Colonic mucosa (tissue), 4 donors: ENCODE measurements at regions not wholly inside any gene's neighbourhood (a gene's known extent, or its start where the extent isn't known, plus 50 kb on each side); places are given as distances from the start of the nearest gene placed in this dataset.
"Not testable (repeated sequence)": the region's sequence is repeated elsewhere in the genome, so short reads cannot be mapped to it uniquely, and the experiment has no call there.

Experiments used
- DNase-seq: peaks from one replicate; pipeline ENCODE4 v3.0.0-alpha.2; 2020
- H3K27ac ChIP-seq: fragments of 200-600 bp; one replicate; pipeline ENCODE4 v1.8.0; 2021
- H3K27me3 ChIP-seq: fragments of 200-600 bp; one replicate; pipeline ENCODE4 v1.8.0; 2021
- H3K36me3 ChIP-seq: fragments of 200-600 bp; one replicate; pipeline ENCODE4 v1.8.0; 2021
- H3K4me1 ChIP-seq: fragments of 200-600 bp; one replicate; pipeline ENCODE4 v1.8.0; 2021; ENCODE audit warnings: mild to moderate bottlenecking
- H3K4me3 ChIP-seq: fragments of 200-600 bp; one replicate; pipeline ENCODE4 v1.8.0; 2021
- H3K9ac ChIP-seq, 2 donors: one replicate each; pipeline ENCODE4 v1.7.0; 2013; ENCODE audit warnings: control low read depth in 2 of 2, low read depth in 2 of 2, low read length in 2 of 2
- H3K9me3 ChIP-seq: fragments of 200-600 bp; one replicate; pipeline ENCODE4 v1.8.0; 2021
- intact Hi-C: fragments of 100-400 bp; cut with DNase I; formaldehyde crosslinking; loops from one replicate; pipeline ENCODE4 v1.14.1; 2022
- TF ChIP-seq, protein P1 (sequence below): fragments of 200-600 bp; IDR thresholded peaks from one replicate; pipeline ENCODE4 v1.8.0; 2022; ENCODE audit warnings: antibody characterized with exemption, mild to moderate bottlenecking
- donor health status: healthy.
- donor health status: DM: no; HTN: no; CAD: no.
- donor health status: DM: no; HTN: no; CAD: no.

DNA sequence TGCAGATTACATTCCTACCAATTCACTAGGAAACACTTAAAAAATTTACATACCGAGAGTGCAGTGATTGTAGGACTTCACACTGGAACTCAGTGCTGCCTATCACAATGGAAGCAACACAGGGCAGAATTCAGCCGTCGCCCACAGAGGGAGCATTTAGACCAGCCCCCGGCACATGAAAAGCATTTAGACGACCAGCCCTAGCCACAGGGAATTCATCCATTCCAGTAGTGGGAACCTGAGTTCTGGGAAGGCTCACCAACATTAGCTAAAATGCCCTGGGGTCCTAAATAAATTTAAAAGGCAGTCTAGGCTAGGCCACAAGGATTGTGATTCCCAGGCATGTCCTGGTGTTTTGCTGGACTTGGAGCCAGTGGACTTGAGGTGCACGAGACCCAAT is 155.2 kb downstream of the LIG4 start:
- Histone ChIP-seq H3K9me3 (no peaks in the 10 kb centered on the region), H3K4me1 (no peaks in the 10 kb centered on the region), H3K27ac (no peak overlapping the region), H3K27me3 (no peaks in the 10 kb centered on the region), H3K9ac (no peak overlapping the region), H3K4me3 (no peak overlapping the region), H3K36me3 (no peaks in the 10 kb centered on the region)
- TF ChIP-seq, protein P1, sequence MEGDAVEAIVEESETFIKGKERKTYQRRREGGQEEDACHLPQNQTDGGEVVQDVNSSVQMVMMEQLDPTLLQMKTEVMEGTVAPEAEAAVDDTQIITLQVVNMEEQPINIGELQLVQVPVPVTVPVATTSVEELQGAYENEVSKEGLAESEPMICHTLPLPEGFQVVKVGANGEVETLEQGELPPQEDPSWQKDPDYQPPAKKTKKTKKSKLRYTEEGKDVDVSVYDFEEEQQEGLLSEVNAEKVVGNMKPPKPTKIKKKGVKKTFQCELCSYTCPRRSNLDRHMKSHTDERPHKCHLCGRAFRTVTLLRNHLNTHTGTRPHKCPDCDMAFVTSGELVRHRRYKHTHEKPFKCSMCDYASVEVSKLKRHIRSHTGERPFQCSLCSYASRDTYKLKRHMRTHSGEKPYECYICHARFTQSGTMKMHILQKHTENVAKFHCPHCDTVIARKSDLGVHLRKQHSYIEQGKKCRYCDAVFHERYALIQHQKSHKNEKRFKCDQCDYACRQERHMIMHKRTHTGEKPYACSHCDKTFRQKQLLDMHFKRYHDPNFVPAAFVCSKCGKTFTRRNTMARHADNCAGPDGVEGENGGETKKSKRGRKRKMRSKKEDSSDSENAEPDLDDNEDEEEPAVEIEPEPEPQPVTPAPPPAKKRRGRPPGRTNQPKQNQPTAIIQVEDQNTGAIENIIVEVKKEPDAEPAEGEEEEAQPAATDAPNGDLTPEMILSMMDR: no peak
- DNase-seq: no peak
- intact Hi-C loops: no loop called here

DNA sequence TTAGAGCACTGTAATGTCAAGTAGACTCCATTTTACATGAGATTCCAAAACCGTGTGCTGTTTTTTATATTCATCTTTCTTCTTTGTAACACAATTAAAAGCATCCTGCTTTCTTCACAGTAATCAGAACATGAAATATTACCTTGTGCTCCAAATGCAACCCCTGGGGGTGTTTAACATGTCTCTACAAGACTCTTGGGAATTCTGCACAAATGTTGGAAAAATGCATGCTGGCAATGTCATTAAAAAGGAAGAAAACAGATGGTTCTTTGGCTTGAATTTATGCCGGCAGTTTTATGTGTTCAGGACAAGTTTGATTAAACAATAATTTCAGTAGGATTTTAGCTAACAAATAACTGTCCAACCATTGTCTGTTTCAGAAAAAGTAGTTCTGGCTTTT is 159.1 kb downstream of the LIG4 start:
- TF ChIP-seq, protein P1: no peak
- intact Hi-C loops: no loop called here
- Histone ChIP-seq H3K9ac (no peak overlapping the region), H3K4me1 (no peaks in the 10 kb centered on the region), H3K27ac (no peak overlapping the region), H3K36me3 (no peaks in the 10 kb centered on the region), H3K9me3 (no peaks in the 10 kb centered on the region), H3K4me3 (no peak overlapping the region), H3K27me3 (no peaks in the 10 kb centered on the region)
- DNase-seq: no peak

DNA sequence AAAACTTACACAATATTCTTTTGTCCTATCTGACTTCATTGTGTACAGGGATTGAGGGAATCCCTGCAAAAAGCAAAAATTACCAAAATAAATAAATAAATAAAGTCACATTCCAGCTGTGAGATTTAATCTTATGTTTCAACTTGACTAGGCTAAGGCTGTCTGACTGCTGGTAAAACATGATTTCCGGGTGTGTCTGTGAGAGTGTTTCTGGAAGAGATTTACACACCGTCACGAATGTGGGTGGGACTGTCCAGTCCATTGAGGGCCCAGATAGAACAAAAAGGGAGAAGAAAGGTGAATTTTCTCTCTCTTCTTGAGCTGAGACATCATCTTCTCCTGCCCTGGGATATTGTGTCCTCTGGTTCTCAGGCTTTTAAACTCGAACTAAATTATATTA is 166.1 kb downstream of the LIG4 start:
- TF ChIP-seq, protein P1: no peak
- Histone ChIP-seq H3K27me3 (no peaks in the 10 kb centered on the region), H3K4me1 (no peaks in the 10 kb centered on the region), H3K27ac (no peak overlapping the region), H3K4me3 (no peak overlapping the region), H3K9me3 (no peaks in the 10 kb centered on the region), H3K9ac (no peak overlapping the region), H3K36me3 (no peaks in the 10 kb centered on the region)
- no peak for DNase-seq
- intact Hi-C loops: no loop called here

DNA sequence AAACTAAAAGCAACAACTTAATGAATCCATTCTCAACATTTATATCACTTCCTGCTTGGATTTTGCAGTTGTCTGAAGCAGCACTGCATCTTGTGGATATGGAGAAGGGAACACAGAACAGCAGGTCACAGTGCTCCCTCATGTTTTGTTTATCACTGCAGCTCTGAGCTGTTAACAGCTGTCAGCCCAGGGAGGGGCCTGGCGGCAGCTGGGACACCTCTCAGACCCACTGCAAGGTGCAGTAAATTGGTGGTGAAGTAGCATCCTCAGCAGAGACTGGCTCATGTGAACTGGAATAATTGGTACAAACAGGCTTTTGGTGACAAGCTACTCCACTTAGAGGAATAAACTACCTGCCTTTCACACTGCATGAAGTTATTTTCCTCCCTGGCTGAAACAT is 170.4 kb downstream of the LIG4 start:
- Histone ChIP-seq H3K27ac (no peak overlapping the region), H3K4me1 (no peaks in the 10 kb centered on the region), H3K36me3 (no peaks in the 10 kb centered on the region), H3K4me3 (no peak overlapping the region), H3K9me3 (no peaks in the 10 kb centered on the region), H3K27me3 (no peaks in the 10 kb centered on the region), H3K9ac (no peak overlapping the region)
- DNase-seq: no peak
- TF ChIP-seq, protein P1: no peak
- intact Hi-C loops: no loop called here

DNA sequence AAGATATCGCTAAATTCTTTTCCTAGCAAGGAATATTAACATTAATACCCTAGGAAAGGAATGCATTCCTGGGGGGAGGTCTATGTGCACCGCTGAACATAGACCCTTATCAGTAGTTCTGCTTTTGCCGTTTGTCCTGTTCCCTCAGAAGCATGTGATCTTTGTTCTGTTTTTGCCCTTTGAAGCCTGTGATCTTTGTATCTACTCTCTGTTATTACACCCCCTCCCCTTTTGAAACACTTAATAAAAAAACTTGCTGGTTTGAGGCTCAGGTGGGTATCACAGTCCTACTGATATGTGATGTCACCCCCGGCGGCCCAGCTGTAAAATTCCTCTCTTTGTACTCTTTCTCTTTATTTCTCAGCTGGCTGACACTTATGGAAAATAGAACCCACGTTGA is 172.5 kb downstream of the LIG4 start:
- intact Hi-C loops, H3K27ac ChIP-seq, H3K9me3 ChIP-seq: not testable (repeated sequence)

DNA sequence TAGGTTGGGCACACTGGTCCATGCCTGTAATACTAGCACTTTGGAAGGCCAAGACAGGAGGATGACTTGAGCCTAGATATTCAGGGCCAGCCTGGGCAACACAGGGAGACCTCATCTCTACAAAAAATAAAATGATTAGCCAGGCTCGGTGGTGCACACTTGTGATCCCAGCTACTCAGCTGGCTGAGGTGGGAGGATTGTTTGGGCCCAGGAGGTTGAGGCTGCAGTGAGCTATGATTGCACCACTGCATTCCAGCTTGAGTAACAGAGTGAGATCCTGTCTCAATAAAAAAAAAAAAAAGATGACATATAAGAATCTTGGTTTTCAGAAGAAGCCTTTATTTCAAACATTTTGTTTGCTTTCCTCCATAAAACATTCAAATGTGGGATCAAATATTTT is 178.0 kb downstream of the LIG4 start:
- Histone ChIP-seq H3K27ac (no peak overlapping the region), H3K27me3 (no peaks in the 10 kb centered on the region), H3K36me3 (no peaks in the 10 kb centered on the region), H3K9ac (no peak overlapping the region), H3K4me3 (no peak overlapping the region), H3K9me3 (no peaks in the 10 kb centered on the region), H3K4me1 (no peaks in the 10 kb centered on the region)
- intact Hi-C loops: no loop called here
- TF ChIP-seq, protein P1: no peak
- no peak for DNase-seq

More for the DNA sequence above, 172.5 kb downstream of the LIG4 start:
- not testable (repeated sequence) for H3K4me1 ChIP-seq, H3K4me3 ChIP-seq, DNase-seq, H3K36me3 ChIP-seq, H3K9ac ChIP-seq, H3K27me3 ChIP-seq
